ENCODE measurements at regions not wholly inside any gene's neighbourhood (a gene's known extent, or its start where the extent isn't known, plus 50 kb on each side); places are given as distances from the start of the nearest gene placed in this dataset.

DNA sequence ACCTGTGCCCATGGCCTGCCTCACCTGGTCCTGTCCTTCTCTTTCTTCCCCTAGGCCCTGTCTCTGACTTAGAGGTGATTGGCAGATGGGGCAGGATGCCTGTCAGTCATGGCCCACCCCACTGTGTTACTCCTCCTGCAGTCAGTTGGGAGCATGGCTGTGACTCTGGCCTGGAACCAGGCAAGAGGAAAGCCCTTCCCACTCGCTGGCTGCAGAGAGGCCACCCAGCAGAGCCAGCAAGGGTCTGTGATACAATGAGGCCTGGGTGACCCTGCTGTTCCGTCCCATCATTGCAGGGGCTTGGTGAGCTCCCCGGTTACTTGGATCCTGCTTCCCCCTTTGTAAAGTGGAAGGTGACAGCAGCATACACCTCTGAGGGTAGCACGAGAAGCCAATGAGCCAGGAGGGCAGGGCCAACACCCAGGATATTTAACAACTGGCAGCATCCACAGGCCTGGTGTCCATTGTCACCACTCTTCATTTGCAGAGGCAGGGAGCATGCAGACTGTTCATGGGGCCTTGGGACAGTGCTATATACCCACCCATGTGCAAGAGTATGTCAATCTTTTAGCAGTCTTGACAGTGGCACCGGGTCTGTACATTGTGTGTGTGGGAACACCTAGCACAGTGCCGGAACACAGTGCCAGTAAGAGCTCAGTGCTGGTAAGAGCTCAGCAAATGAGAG lies 191.0 kb upstream of the C1orf174 start:
- no peak overlapping the region for H4K8ac ChIP-seq (ENCODE audit: low read depth in 2 of 2, low read length in 2 of 2)
- H4K5ac ChIP-seq (ENCODE audit: low read depth, low read length): no peak overlapping the region
- H3K9me3 ChIP-seq (ENCODE audit: control insufficient read depth, insufficient read depth, low read length): peaks cover 58% of the 10 kb centered on the region
- intact Hi-C loops (cut with micrococcal nuclease) (no loop called here), dilution Hi-C loops (cut with HindIII; ENCODE audit: low sequenced_read_pairs, unreplicated experiment) (no loop called here), in situ Hi-C loops (cut with MboI; ENCODE audit: low sequenced_read_pairs) (no loop called here)
- POLR2A ChIA-PET (ENCODE audit: unreplicated experiment): no interaction called here
- no peak overlapping the region for H3K4ac ChIP-seq (ENCODE audit: low read depth, low read length)
- ATAC-seq (ENCODE audit: low read depth) (no peak), DNase-seq (no peak)
- no peak overlapping the region for H3K9ac ChIP-seq (ENCODE audit: low read depth, low read length)
- H3K4me2 ChIP-seq (ENCODE audit: low read depth, low read length): no peak overlapping the region
- H3K14ac ChIP-seq (replicated peaks; ENCODE audit: low read depth, low read length): no peak overlapping the region
- no peak overlapping the region for H2BK15ac ChIP-seq (ENCODE audit: low read depth, low read length)
- H2BK20ac ChIP-seq (ENCODE audit: low read depth, low read length): no peak overlapping the region
- no peak overlapping the region for H3K4me3 ChIP-seq (ENCODE audit: insufficient read depth, low read depth, low read length)
- TF ChIP-seq CEBPB (IDR thresholded peaks at IDR 0.05; ENCODE audit: low read depth, low read length) (no peak), FOS (IDR thresholded peaks at IDR 0.05; ENCODE audit: low read depth, low read length) (no peak), NFE2L2 (IDR thresholded peaks at IDR 0.05; ENCODE audit: low read depth, low read length) (no peak), MXI1 (IDR thresholded peaks at IDR 0.05; ENCODE audit: borderline replicate concordance, low read depth, low read length) (no peak), RCOR1 (IDR thresholded peaks at IDR 0.05; ENCODE audit: insufficient replicate concordance, low read length) (no peak), CTCF (conservative IDR thresholded peaks at IDR 0.05; ENCODE audit: low read depth, low read length) (no peak), CHD1 (IDR thresholded peaks at IDR 0.05; ENCODE audit: low read depth, low read length) (no peak), BHLHE40 (IDR thresholded peaks at IDR 0.05; ENCODE audit: low read depth, low read length) (no peak), RAD21 (IDR thresholded peaks at IDR 0.05; ENCODE audit: low read length) (no peak), SMC3 (IDR thresholded peaks at IDR 0.05; ENCODE audit: low read depth, low read length) (no peak)
- H3K27ac ChIP-seq (ENCODE audit: insufficient read depth, low read length): no peak overlapping the region
- no peak overlapping the region for H2BK120ac ChIP-seq (ENCODE audit: low read depth, low read length)
- H2AK9ac ChIP-seq (replicated peaks; ENCODE audit: low read depth, low read length, poor library complexity): no peak overlapping the region
- H4K91ac ChIP-seq (ENCODE audit: insufficient read depth, low read depth, low read length): no peak overlapping the region
- no peaks in the 10 kb centered on the region for H4K20me1 ChIP-seq (ENCODE audit: insufficient read depth, low read length)
- no peaks in the 10 kb centered on the region for H3K36me3 ChIP-seq (ENCODE audit: control insufficient read depth, insufficient read depth, low read length)
- WGBS, 2 experiments (ENCODE audit: extremely low coverage in 2 of 2, insufficient read length in 1 of 2): no CpG with 5 or more reads among the region's 6 CpGs
- H3K4me1 ChIP-seq (ENCODE audit: control insufficient read depth, insufficient read depth, low read length): no peaks in the 10 kb centered on the region
- no peaks in the 10 kb centered on the region for H3K9me1 ChIP-seq (ENCODE audit: insufficient read depth, low read length)
- H3K23ac ChIP-seq (ENCODE audit: low read depth, low read length): no peak overlapping the region
- no TSS peak for BruUV-seq (replicated peaks)
- no peaks in the 10 kb centered on the region for H3K27me3 ChIP-seq (ENCODE audit: control insufficient read depth, insufficient read depth, low read length)
- H3K18ac ChIP-seq (ENCODE audit: low read depth, low read length): no peak overlapping the region
- no peak overlapping the region for H2AFZ ChIP-seq (replicated peaks; ENCODE audit: low read length, poor library complexity)
- no peak overlapping the region for H3K56ac ChIP-seq (ENCODE audit: extremely low read depth, insufficient read depth, low read length)
- H3K79me1 ChIP-seq (ENCODE audit: low read depth in 1 of 2, low read length in 2 of 2): no peaks in the 10 kb centered on the region
- no peak overlapping the region for H2AK5ac ChIP-seq (ENCODE audit: low read depth, low read length)
- H2BK5ac ChIP-seq (ENCODE audit: low read depth, low read length, poor library complexity, severe bottlenecking): no peak overlapping the region
- CTCF ChIA-PET: no interaction called here
